ENCODE measurements at regions not wholly inside any gene's neighbourhood (a gene's known extent, or its start where the extent isn't known, plus 50 kb on each side); places are given as distances from the start of the nearest gene placed in this dataset.

DNA sequence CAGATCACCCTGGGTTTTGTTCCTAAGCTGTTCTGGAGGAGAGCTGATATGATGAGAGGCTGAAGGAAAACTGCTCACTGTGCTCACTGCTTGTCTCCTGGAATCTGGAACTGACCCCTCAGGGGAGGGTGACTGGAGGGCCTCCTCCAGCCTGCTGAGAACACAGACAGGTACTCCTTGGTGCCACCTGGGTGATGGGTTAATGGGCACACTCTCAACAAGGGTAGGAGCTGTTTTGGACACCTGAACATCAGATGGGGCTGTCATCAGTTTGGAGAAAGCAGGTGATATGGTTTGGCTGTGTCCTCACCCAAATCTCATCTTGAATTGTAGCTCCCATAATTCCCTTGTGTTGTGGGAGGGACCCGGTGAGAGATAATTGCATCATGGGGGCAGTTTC lies 58.1 kb upstream of the SORCS3 start:
- Histone ChIP-seq H3K4me1 (ENCODE audit: insufficient read depth, low read length) (0 out of 2 replicates have a peak, but pooled peaks cover 6% of the 10 kb centered on the region), H3K9ac (ENCODE audit: insufficient read depth, low read depth, low read length) (no peak overlapping the region), H2AFZ (ENCODE audit: low read length) (no peak overlapping the region), H4K20me1 (ENCODE audit: insufficient read depth, low read length) (0 out of 2 replicates have a peak, but pooled peaks cover 3% of the 10 kb centered on the region), H3K27me3 (ENCODE audit: control insufficient read depth in 1 of 2, insufficient read depth in 2 of 2, low read length in 2 of 2) (peaks cover 0 to 16% of the 10 kb centered on the region in 2 experiments; a peak in 2 of 5 replicates), H3K4me2 (ENCODE audit: low read depth, low read length) (no peak overlapping the region), H3K9me3 (ENCODE audit: low read length) (no peaks in the 10 kb centered on the region), H3K79me2 (ENCODE audit: insufficient read depth, low read length) (no peaks in the 10 kb centered on the region), H3K36me3 (replicated peaks in 1 of 2; ENCODE audit: control insufficient read depth in 1 of 2, insufficient read depth in 2 of 2, low read length in 2 of 2) (no peaks in the 10 kb centered on the region), H3K27ac (ENCODE audit: extremely low read length, insufficient read depth, low read length) (no peak overlapping the region), H3K4me3 (replicated peaks in 1 of 3; ENCODE audit: insufficient read depth in 1 of 3, low read depth in 2 of 3, low read length in 3 of 3) (no peak overlapping the region)
- ChIA-PET POLR2A (no interaction called here), CTCF (ENCODE audit: low intra/inter-chr PET ratio, low total read pairs) (no interaction called here)
- no peak for ATAC-seq
- BruUV-seq (replicated peaks) = no TSS peak
- no CpG with 5 or more reads among the region's 1 CpG for WGBS (ENCODE audit: low lambda C conversion rate)
- no peak for DNase-seq (ENCODE audit: low spot score)
- FAIRE-seq = no peak
- intact Hi-C loops (cut with micrococcal nuclease; ENCODE audit: unreplicated experiment) = no loop called here
- in situ Hi-C loops (cut with HindIII; ENCODE audit: extremely low pct_ligation_motif_present, low pct_unique_long_range_greater_than_20kb) = loop anchor here (5.0 kb wide), 1 partner anchor 34 kb away; no protein-coding TSS in a partner anchor
- TF ChIP-seq NBN (conservative IDR thresholded peaks at IDR 0.05) (no peak), ZNF883 (CRISPR knock-in tag; IDR thresholded peaks at IDR 0.05; ENCODE audit: not compliant biosample characterization) (no peak), GATAD1 (CRISPR knock-in tag; IDR thresholded peaks at IDR 0.05) (no peak), ZNF30 (CRISPR knock-in tag; IDR thresholded peaks at IDR 0.05) (no peak), RARA (CRISPR knock-in tag; IDR thresholded peaks at IDR 0.05) (no peak), ZSCAN25 (CRISPR knock-in tag; IDR thresholded peaks at IDR 0.05) (no peak), TMF1 (CRISPR knock-in tag; IDR thresholded peaks at IDR 0.05; ENCODE audit: low read depth) (no peak)
- TF ChIP-seq, protein P1, sequence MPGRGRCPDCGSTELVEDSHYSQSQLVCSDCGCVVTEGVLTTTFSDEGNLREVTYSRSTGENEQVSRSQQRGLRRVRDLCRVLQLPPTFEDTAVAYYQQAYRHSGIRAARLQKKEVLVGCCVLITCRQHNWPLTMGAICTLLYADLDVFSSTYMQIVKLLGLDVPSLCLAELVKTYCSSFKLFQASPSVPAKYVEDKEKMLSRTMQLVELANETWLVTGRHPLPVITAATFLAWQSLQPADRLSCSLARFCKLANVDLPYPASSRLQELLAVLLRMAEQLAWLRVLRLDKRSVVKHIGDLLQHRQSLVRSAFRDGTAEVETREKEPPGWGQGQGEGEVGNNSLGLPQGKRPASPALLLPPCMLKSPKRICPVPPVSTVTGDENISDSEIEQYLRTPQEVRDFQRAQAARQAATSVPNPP (CRISPR knock-in tag; IDR thresholded peaks at IDR 0.05) = no peak
- TF ChIP-seq, protein P2, sequence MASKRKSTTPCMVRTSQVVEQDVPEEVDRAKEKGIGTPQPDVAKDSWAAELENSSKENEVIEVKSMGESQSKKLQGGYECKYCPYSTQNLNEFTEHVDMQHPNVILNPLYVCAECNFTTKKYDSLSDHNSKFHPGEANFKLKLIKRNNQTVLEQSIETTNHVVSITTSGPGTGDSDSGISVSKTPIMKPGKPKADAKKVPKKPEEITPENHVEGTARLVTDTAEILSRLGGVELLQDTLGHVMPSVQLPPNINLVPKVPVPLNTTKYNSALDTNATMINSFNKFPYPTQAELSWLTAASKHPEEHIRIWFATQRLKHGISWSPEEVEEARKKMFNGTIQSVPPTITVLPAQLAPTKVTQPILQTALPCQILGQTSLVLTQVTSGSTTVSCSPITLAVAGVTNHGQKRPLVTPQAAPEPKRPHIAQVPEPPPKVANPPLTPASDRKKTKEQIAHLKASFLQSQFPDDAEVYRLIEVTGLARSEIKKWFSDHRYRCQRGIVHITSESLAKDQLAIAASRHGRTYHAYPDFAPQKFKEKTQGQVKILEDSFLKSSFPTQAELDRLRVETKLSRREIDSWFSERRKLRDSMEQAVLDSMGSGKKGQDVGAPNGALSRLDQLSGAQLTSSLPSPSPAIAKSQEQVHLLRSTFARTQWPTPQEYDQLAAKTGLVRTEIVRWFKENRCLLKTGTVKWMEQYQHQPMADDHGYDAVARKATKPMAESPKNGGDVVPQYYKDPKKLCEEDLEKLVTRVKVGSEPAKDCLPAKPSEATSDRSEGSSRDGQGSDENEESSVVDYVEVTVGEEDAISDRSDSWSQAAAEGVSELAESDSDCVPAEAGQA (IDR thresholded peaks at IDR 0.05; ENCODE audit: low read depth) = no peak
- TF ChIP-seq, protein P2 (CRISPR knock-in tag; IDR thresholded peaks at IDR 0.05; ENCODE audit: borderline replicate concordance) = no peak
